BJ (cell line): ENCODE measurements at regions not wholly inside any gene's neighbourhood (a gene's known extent, or its start where the extent isn't known, plus 50 kb on each side); places are given as distances from the start of the nearest gene placed in this dataset.

Experiments used
- CTCF ChIA-PET: fragments of 350-600 bp; formaldehyde crosslinking; extraction: SDS; loops from one replicate; lab custom pipeline; 2021; ENCODE audit warnings: antibody characterized with exemption, inconsistent platforms; lab: Yijun Ruan, JAX
- POLR2A ChIA-PET: fragments of 300-600 bp; sonication (Branson Sonifier 250); formaldehyde crosslinking; extraction: SDS; loops from one replicate; lab custom pipeline; 2021; ENCODE audit warnings: antibody characterized with exemption; lab: Charles Lee
- DNase-seq: peaks from one replicate; pipeline ENCODE4 v3.0.0-alpha.2; 2011; ENCODE audit warnings: low read depth
- H3K27me3 ChIP-seq: 2 replicates; pipeline ENCODE4 v1.6.0; 2011; ENCODE audit warnings: low read length; ENCODE audit not compliant: control insufficient read depth, insufficient read depth
- H3K36me3 ChIP-seq: 2 replicates; pipeline ENCODE4 v1.5.1; 2011; ENCODE audit warnings: low read length; ENCODE audit not compliant: control insufficient read depth, insufficient read depth
- H3K4me3 ChIP-seq: 2 replicates; pipeline ENCODE4 v1.5.1; 2011; ENCODE audit warnings: low read depth, mild to moderate bottlenecking, control low read depth, low read length
- CTCF ChIP-seq: IDR thresholded peaks from 2 replicates; pipeline ENCODE4 v1.5.1; 2011; ENCODE audit warnings: low read depth, mild to moderate bottlenecking, control low read depth, inconsistent platforms, low read length, moderate library complexity; ENCODE audit not compliant: insufficient read depth

- no peak for DNase-seq
- ChIA-PET CTCF (no interaction called here), POLR2A (no interaction called here)
- no peak for TF ChIP-seq CTCF
- Histone ChIP-seq H3K4me3 (no peak overlapping the region), H3K27me3 (peaks cover 14% of the 10 kb centered on the region), H3K36me3 (no peaks in the 10 kb centered on the region)
Observed at GRCh38 chr4:27085396-27085795, 224.8 kb downstream of the STIM2 start.

GRCh38 chr4:27087306-27088045, 226.8 kb downstream of the STIM2 start:
- ChIA-PET POLR2A (no interaction called here), CTCF (no interaction called here)
- TF ChIP-seq CTCF = no peak
- Histone ChIP-seq H3K4me3 (no peak overlapping the region), H3K27me3 (peaks cover 10% of the 10 kb centered on the region), H3K36me3 (no peaks in the 10 kb centered on the region)
- no peak for DNase-seq

- Histone ChIP-seq H3K27me3 (peaks cover 10% of the 10 kb centered on the region), H3K36me3 (no peaks in the 10 kb centered on the region), H3K4me3 (no peak overlapping the region)
- TF ChIP-seq CTCF = no peak
- POLR2A ChIA-PET = no interaction called here
- CTCF ChIA-PET = no interaction called here
- DNase-seq = no peak
Observed at GRCh38 chr4:27088491-27088890, 227.8 kb downstream of the STIM2 start.

GRCh38 chr4:27089186-27089585, 228.5 kb downstream of the STIM2 start:
- POLR2A ChIA-PET = no interaction called here
- CTCF ChIA-PET = no interaction called here
- no peak for TF ChIP-seq CTCF

GRCh38 chr4:27090406-27090805, 229.8 kb downstream of the STIM2 start:
- no peak for TF ChIP-seq CTCF
- POLR2A ChIA-PET = no interaction called here

More at GRCh38 chr4:27089186-27089585, 228.5 kb downstream of the STIM2 start:
- H3K36me3 ChIP-seq = no peaks in the 10 kb centered on the region
- H3K4me3 ChIP-seq = no peak overlapping the region
- H3K27me3 ChIP-seq = peaks cover 8% of the 10 kb centered on the region
- no peak for DNase-seq

More at GRCh38 chr4:27090406-27090805, 229.8 kb downstream of the STIM2 start:
- H3K4me3 ChIP-seq = no peak overlapping the region
- CTCF ChIA-PET = no interaction called here
- no peak for DNase-seq
- peaks cover 4% of the 10 kb centered on the region for H3K27me3 ChIP-seq
- no peaks in the 10 kb centered on the region for H3K36me3 ChIP-seq
